GM12875 (cell line): ENCODE measurements at regions not wholly inside any gene's neighbourhood (a gene's known extent, or its start where the extent isn't known, plus 50 kb on each side); places are given as distances from the start of the nearest gene placed in this dataset.
A peak's percentile ranks its signal among the peaks of the same experiment; 100 is the strongest.

Experiments used
- H3K4me3 ChIP-seq: one replicate; pipeline ENCODE4 v1.5.1; 2011; ENCODE audit warnings: low read depth, low read length, control low read depth
- CTCF ChIP-seq: IDR thresholded peaks from 2 replicates; pipeline ENCODE4 v1.5.1; 2011; ENCODE audit warnings: low read depth, mild to moderate bottlenecking, control low read depth, inconsistent platforms, low read length, moderate library complexity, borderline replicate concordance; ENCODE audit not compliant: insufficient read depth

GRCh38 chr4:136873555-136873954, 658.7 kb downstream of the PCDH18 start:
- no peak overlapping the region for H3K4me3 ChIP-seq
- no peak for TF ChIP-seq CTCF

- H3K4me3 ChIP-seq = no peak overlapping the region
- TF ChIP-seq CTCF = no peak
Measured at GRCh38 chr4:136867465-136867864, 664.8 kb downstream of the PCDH18 start.

GRCh38 chr4:136865526-136865925, 666.8 kb downstream of the PCDH18 start:
- TF ChIP-seq CTCF = no peak
- H3K4me3 ChIP-seq = no peak overlapping the region

- H3K4me3 ChIP-seq = no peak overlapping the region
- TF ChIP-seq CTCF = peak; percentile 45; the same call in 1 of the 2 replicates
Measured at GRCh38 chr4:136864604-136865185, 667.6 kb downstream of the PCDH18 start.

- no peak overlapping the region for H3K4me3 ChIP-seq
Measured at GRCh38 chr4:136863756-136864155, 668.5 kb downstream of the PCDH18 start.

GRCh38 chr4:136862653-136863052, 669.6 kb downstream of the PCDH18 start:
- TF ChIP-seq CTCF = no peak

More at GRCh38 chr4:136863756-136864155, 668.5 kb downstream of the PCDH18 start:
- TF ChIP-seq CTCF = no peak

GRCh38 chr4:136861091-136861490, 671.2 kb downstream of the PCDH18 start:
- no peak overlapping the region for H3K4me3 ChIP-seq
- TF ChIP-seq CTCF = no peak

More at GRCh38 chr4:136862653-136863052, 669.6 kb downstream of the PCDH18 start:
- no peak overlapping the region for H3K4me3 ChIP-seq
